GM06990 (cell line): ENCODE measurements at regions not wholly inside any gene's neighbourhood (a gene's known extent, or its start where the extent isn't known, plus 50 kb on each side); places are given as distances from the start of the nearest gene placed in this dataset.

Experiments
- DNase-seq: peaks from one replicate; pipeline ENCODE4 v3.0.0-alpha.2; 2011; ENCODE audit not compliant: insufficient read length; ENCODE audit errors: extremely low read depth
- H3K27me3 ChIP-seq: replicated peaks from 2 replicates; pipeline ENCODE4 v1.6.0; 2011; ENCODE audit warnings: low read length; ENCODE audit not compliant: control insufficient read depth, insufficient read depth
- H3K36me3 ChIP-seq: 2 replicates; pipeline ENCODE4 v1.5.1; 2011; ENCODE audit warnings: low read length; ENCODE audit not compliant: control insufficient read depth, insufficient read depth
- H3K4me3 ChIP-seq: replicated peaks from 2 replicates; pipeline ENCODE4 v1.5.1; 2011; ENCODE audit warnings: low read depth, mild to moderate bottlenecking, control low read depth, low read length
- CTCF ChIP-seq: IDR thresholded peaks from 2 replicates; pipeline ENCODE4 v1.5.1; 2011; ENCODE audit warnings: low read length, control low read depth, mild to moderate bottlenecking, inconsistent platforms; ENCODE audit not compliant: insufficient read depth, poor library complexity, severe bottlenecking

- Histone ChIP-seq H3K36me3 (no peaks in the 10 kb centered on the region), H3K27me3 (no peaks in the 10 kb centered on the region), H3K4me3 (no peak overlapping the region)
- DNase-seq, result no peak
- no peak for TF ChIP-seq CTCF
These were observed 362.1 kb upstream of the CCNH start for GRCh38 chr5:87774804-87775203.

DNA sequence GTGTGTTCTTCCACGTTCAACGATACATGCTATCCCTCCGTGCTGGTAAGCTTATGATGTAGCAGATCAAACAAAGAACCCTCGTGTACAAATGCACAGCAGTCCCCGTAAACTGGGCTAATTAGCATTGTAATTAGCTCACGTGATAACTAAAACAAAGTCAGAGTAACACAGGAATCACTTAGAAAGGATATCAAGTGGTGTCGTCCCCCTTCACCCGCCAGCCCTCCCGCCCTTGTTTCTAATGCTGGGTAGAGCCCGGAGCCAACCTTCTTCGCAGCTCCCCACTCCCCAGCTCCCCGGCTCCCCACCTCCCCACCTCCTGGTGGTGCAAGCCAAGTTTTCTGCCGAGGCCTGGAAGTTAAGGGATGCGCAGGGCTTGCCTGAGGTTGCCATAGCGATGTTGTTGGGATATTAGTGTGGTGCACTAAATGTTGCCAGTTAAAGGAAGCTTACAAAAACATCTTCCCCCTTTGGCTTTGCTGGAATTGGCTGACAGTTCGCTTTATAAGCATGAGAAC, 357.9 kb upstream of the CCNH start:
- DNase-seq, result no peak
- Histone ChIP-seq H3K4me3 (no peak overlapping the region), H3K36me3 (no peaks in the 10 kb centered on the region), H3K27me3 (no peaks in the 10 kb centered on the region)
- no peak for TF ChIP-seq CTCF

DNA sequence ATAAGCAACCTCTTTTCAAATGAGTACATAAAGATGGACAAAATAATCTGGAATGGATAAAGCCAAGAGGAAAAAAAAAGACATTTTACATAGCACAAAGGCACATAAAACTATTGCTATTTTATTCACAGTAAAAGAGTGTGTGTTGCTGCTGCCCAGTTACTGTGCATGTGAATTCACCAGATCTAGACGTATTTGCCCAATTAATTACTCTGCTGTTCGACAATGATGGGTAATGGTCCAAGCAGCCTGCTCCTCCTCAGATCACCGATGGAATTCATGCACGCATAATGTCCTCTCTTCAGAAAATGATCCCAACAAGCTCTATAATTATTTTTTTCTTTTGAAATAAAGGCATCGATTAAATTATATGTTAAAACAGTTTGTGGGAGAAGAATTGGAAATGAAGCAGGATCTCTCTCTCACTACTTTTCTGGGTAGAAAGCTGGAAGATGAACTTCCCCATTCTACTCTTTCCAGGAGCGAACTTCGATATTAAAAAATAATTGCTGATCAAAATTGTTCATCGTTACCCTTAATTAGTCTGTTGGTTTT, 357.4 kb upstream of the CCNH start:
- Histone ChIP-seq H3K36me3 (no peaks in the 10 kb centered on the region), H3K27me3 (no peaks in the 10 kb centered on the region), H3K4me3 (no peak overlapping the region)
- no peak for DNase-seq
- no peak for TF ChIP-seq CTCF

DNA sequence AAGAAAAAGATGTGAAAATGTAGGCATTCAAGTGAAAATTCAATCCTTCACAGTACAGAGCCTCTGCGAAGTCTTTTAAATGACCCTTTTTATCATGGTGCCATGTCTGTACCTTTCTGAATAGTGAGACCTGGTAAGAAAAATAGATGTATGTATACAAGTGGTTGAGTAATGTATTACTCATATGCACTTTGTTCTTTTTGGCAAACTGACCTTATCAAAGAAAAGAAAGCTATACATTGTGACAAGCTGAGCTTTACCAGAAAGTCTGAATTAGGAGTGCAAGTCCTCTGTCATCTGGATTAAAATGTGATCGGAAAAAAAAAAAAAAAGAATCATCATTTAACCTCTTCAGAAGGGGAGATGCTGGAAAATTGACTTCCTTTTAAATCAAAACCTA, 356.4 kb upstream of the CCNH start:
- Histone ChIP-seq H3K4me3 (no peak overlapping the region), H3K36me3 (no peaks in the 10 kb centered on the region), H3K27me3 (no peaks in the 10 kb centered on the region)
- no peak for TF ChIP-seq CTCF
- DNase-seq, result no peak

- Histone ChIP-seq H3K27me3 (no peaks in the 10 kb centered on the region), H3K36me3 (no peaks in the 10 kb centered on the region), H3K4me3 (no peak overlapping the region)
- no peak for DNase-seq
- no peak for TF ChIP-seq CTCF
These were observed 355.5 kb upstream of the CCNH start for GRCh38 chr5:87768190-87768589.

DNA sequence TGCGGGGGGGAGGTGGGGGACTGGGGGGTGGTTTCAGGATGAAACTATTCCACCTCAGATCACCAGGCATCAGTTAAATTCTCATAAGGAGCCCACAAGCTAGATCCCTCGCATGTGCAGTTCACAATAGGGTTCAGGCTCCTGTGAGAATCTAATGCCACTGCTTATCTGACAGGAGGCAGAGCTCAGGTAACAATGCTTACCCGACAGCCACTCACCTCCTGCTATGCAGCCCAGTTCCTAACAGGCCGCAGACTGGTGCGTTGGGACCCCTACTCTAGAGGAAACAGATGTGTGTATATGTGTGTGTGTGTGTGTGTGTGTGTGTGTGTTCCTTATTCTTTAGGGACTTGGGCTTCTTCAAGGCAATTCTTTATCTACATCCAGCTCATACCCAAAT, 352.3 kb upstream of the CCNH start:
- DNase-seq, result no peak
- Histone ChIP-seq H3K27me3 (no peaks in the 10 kb centered on the region), H3K4me3 (no peak overlapping the region), H3K36me3 (no peaks in the 10 kb centered on the region)
- no peak for TF ChIP-seq CTCF
